Prostate gland (tissue), 2 donors: ENCODE measurements at regions not wholly inside any gene's neighbourhood (a gene's known extent, or its start where the extent isn't known, plus 50 kb on each side); places are given as distances from the start of the nearest gene placed in this dataset.

Source experiments
- DNase-seq: peaks from one replicate; pipeline ENCODE4 v3.0.0-alpha.2; 2019; ENCODE audit warnings: low spot score
- H3K27ac ChIP-seq, 2 donors: fragments of 200-600 bp; sonication (generic); 2 replicates each; pipeline ENCODE4 v1.5.1; 2017 to 2019
- H3K27me3 ChIP-seq: fragments of 200-600 bp; sonication (generic); replicated peaks from 2 replicates; pipeline ENCODE4 v1.5.1; 2019; ENCODE audit not compliant: insufficient read depth
- H3K36me3 ChIP-seq, 2 donors: fragments of 200-600 bp; sonication (generic); 1 replicate in 1 of 2; 2 replicates in 1 of 2; pipeline versions ENCODE4 v1.5.1 to v1.8.1; 2017 to 2019
- H3K4me1 ChIP-seq: fragments of 200-600 bp; sonication (generic); replicated peaks from 2 replicates; pipeline ENCODE4 v1.5.1; 2019
- H3K4me3 ChIP-seq, 2 donors: fragments of 200-600 bp; sonication (generic); 2 replicates each; pipeline ENCODE4 v1.5.1; 2017 to 2019
- H3K9me3 ChIP-seq: fragments of 200-600 bp; sonication (generic); 2 replicates; pipeline ENCODE4 v1.5.1; 2017
- POLR2A ChIP-seq: fragments of 450-650 bp; IDR thresholded peaks from one replicate; pipeline ENCODE4 v1.6.1; 2016; ENCODE audit warnings: antibody characterized with exemption, mild to moderate bottlenecking
- POLR2AphosphoS5 ChIP-seq: sonication (generic); formaldehyde crosslinking; IDR thresholded peaks from one replicate; pipeline ENCODE4 v1.6.1; 2017; ENCODE audit warnings: antibody characterized with exemption
- WGBS: methylation state at CpG from one replicate; pipeline ENCODE4 v1.1.5; 2018; 5-methylcytosine and 5-hydroxymethylcytosine counted together
- intact Hi-C: fragments of 100-400 bp; cut with DNase I; formaldehyde crosslinking; loops from one replicate; pipeline ENCODE4 v1.14.2; 2022
- TF ChIP-seq, protein P1 (sequence below), 4 experiments: fragments of 200-600 bp in 2 of 4; fragments of 450-650 bp in 2 of 4; sonication (generic) in 2 of 4; IDR thresholded peaks; 1 replicate in 3 of 4; 2 replicates in 1 of 4; pipeline ENCODE4 v1.5.1; 2016 to 2019; ENCODE audit warnings: antibody characterized with exemption in 4 of 4, mild to moderate bottlenecking in 2 of 4, moderate library complexity in 2 of 4

DNA sequence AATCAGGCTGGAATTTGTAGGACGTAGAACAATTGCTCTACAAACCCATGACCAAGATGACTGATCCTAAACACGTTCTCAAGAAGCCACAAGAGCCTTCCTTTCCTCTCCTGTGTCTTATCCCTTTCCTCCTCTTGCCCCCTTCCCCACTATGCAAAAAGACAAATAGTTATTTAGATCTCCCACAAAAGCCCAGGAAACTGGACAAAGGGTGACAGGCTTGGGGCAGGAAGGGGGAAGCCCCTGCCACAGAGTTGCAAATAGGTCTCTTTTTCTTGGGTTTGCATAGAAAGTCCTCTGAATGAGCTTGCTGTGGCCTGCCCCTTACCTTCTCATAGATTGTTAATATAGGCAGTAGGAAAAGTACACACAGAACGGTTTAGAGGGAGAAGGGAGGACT, 377.1 kb upstream of the BTBD3 start:
- TF ChIP-seq, protein P1, sequence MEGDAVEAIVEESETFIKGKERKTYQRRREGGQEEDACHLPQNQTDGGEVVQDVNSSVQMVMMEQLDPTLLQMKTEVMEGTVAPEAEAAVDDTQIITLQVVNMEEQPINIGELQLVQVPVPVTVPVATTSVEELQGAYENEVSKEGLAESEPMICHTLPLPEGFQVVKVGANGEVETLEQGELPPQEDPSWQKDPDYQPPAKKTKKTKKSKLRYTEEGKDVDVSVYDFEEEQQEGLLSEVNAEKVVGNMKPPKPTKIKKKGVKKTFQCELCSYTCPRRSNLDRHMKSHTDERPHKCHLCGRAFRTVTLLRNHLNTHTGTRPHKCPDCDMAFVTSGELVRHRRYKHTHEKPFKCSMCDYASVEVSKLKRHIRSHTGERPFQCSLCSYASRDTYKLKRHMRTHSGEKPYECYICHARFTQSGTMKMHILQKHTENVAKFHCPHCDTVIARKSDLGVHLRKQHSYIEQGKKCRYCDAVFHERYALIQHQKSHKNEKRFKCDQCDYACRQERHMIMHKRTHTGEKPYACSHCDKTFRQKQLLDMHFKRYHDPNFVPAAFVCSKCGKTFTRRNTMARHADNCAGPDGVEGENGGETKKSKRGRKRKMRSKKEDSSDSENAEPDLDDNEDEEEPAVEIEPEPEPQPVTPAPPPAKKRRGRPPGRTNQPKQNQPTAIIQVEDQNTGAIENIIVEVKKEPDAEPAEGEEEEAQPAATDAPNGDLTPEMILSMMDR (IDR thresholded peaks at IDR 0.05) = no peak
- no peaks in the 10 kb centered on the region for H3K9me3 ChIP-seq
- DNase-seq = no peak
- H3K4me1 ChIP-seq = no peaks in the 10 kb centered on the region
- no peaks in the 10 kb centered on the region for H3K27me3 ChIP-seq
- H3K27ac ChIP-seq = no peak overlapping the region
- intact Hi-C loops = loop anchor here (5.0 to 10.0 kb wide), 3 partner anchors 268 to 1076 kb away; no protein-coding TSS in a partner anchor
- H3K36me3 ChIP-seq = no peaks in the 10 kb centered on the region
- H3K4me3 ChIP-seq = no peak overlapping the region
- 89% methylated on average over 3 of the region's 3 CpGs for WGBS

GRCh38 chr20:11542645-11543044, 375.0 kb upstream of the BTBD3 start:
- no peak for TF ChIP-seq POLR2AphosphoS5
- TF ChIP-seq POLR2A = no peak
- TF ChIP-seq, protein P1 (IDR thresholded peaks at IDR 0.05) = no peak
- DNase-seq = no peak
- no peaks in the 10 kb centered on the region for H3K9me3 ChIP-seq
- no peak overlapping the region for H3K27ac ChIP-seq
- 88% methylated on average over 2 of the region's 2 CpGs for WGBS
- intact Hi-C loops = loop anchor here (5.0 to 10.0 kb wide), 3 partner anchors 270 to 1078 kb away; no protein-coding TSS in a partner anchor
- H3K4me1 ChIP-seq = no peaks in the 10 kb centered on the region
- H3K27me3 ChIP-seq = no peaks in the 10 kb centered on the region
- no peaks in the 10 kb centered on the region for H3K36me3 ChIP-seq
- H3K4me3 ChIP-seq = no peak overlapping the region

- WGBS = 13% methylated on average over 10 of the region's 10 CpGs
- Histone ChIP-seq H3K27me3 (no peaks in the 10 kb centered on the region), H3K4me1 (no peaks in the 10 kb centered on the region), H3K4me3 (no peak overlapping the region), H3K9me3 (no peaks in the 10 kb centered on the region), H3K27ac (no peak overlapping the region), H3K36me3 (no peaks in the 10 kb centered on the region)
- DNase-seq = peak; percentile 75
- intact Hi-C loops = loop anchor here (5.0 to 10.0 kb wide), 3 partner anchors 272 to 1079 kb away; no protein-coding TSS in a partner anchor
- TF ChIP-seq, protein P1 (IDR thresholded peaks at IDR 0.05) = peak; percentile 40 to 78 (median 70)
- TF ChIP-seq POLR2A = no peak
- TF ChIP-seq POLR2AphosphoS5 = peak; percentile 63
Observed at GRCh38 chr20:11544029-11544678, 373.5 kb upstream of the BTBD3 start.

GRCh38 chr20:11546939-11547338, 370.8 kb upstream of the BTBD3 start:
- no peaks in the 10 kb centered on the region for H3K27me3 ChIP-seq
- no peaks in the 10 kb centered on the region for H3K4me1 ChIP-seq
- no peaks in the 10 kb centered on the region for H3K9me3 ChIP-seq
- intact Hi-C loops = loop anchor here (10.0 kb wide), 1 partner anchor 1082 kb away; no protein-coding TSS in a partner anchor
- no peak overlapping the region for H3K4me3 ChIP-seq
- TF ChIP-seq, protein P1 (IDR thresholded peaks at IDR 0.05) = no peak
- TF ChIP-seq POLR2A (no peak), POLR2AphosphoS5 (no peak)
- DNase-seq = no peak
- no peaks in the 10 kb centered on the region for H3K36me3 ChIP-seq
- WGBS = 75% methylated on average over 7 of the region's 7 CpGs
- H3K27ac ChIP-seq = no peak overlapping the region
